ENCODE measurements at regions not wholly inside any gene's neighbourhood (a gene's known extent, or its start where the extent isn't known, plus 50 kb on each side); places are given as distances from the start of the nearest gene placed in this dataset.

GRCh38 chr14:89485264-89485663 is 68.2 kb upstream of the FOXN3 start:
- TF ChIP-seq EZH2 (IDR thresholded peaks at IDR 0.05; ENCODE audit: borderline replicate concordance, low read depth, low read length, poor library complexity, severe bottlenecking) (no peak), CTCF (conservative IDR thresholded peaks at IDR 0.05; ENCODE audit: low read depth, low read length) (no peak)
- BruUV-seq (replicated peaks), result no TSS peak
- no peak for DNase-seq (ENCODE audit: low spot score)
- H3K27ac ChIP-seq (ENCODE audit: low read depth, low read length, poor library complexity, severe bottlenecking), result no peak overlapping the region
- H3K36me3 ChIP-seq (ENCODE audit: insufficient read depth, low read length, poor library complexity, severe bottlenecking), result no peaks in the 10 kb centered on the region
- H3K27me3 ChIP-seq (replicated peaks; ENCODE audit: insufficient read depth, low read depth, low read length, poor library complexity), result no peaks in the 10 kb centered on the region
- ChIA-PET POLR2A (ENCODE audit: low non-redundant PET) (no interaction called here), CTCF (no interaction called here)
- H3K9me3 ChIP-seq (ENCODE audit: low read depth, low read length, poor library complexity, severe bottlenecking), result no peaks in the 10 kb centered on the region
- intact Hi-C loops (cut with micrococcal nuclease; ENCODE audit: unreplicated experiment), result no loop called here
- no peaks in the 10 kb centered on the region for H3K4me1 ChIP-seq (ENCODE audit: insufficient read depth, low read length, poor library complexity, severe bottlenecking)
- H3K4me3 ChIP-seq (ENCODE audit: low read depth, low read length, poor library complexity, severe bottlenecking), result no peak overlapping the region

GRCh38 chr14:89484051-89484844 is 67.2 kb upstream of the FOXN3 start:
- intact Hi-C loops (cut with micrococcal nuclease; ENCODE audit: unreplicated experiment), result no loop called here
- no peaks in the 10 kb centered on the region for H3K36me3 ChIP-seq (ENCODE audit: insufficient read depth, low read length, poor library complexity, severe bottlenecking)
- no peaks in the 10 kb centered on the region for H3K4me1 ChIP-seq (ENCODE audit: insufficient read depth, low read length, poor library complexity, severe bottlenecking)
- H3K9me3 ChIP-seq (ENCODE audit: low read depth, low read length, poor library complexity, severe bottlenecking), result no peaks in the 10 kb centered on the region
- no peak overlapping the region for H3K27ac ChIP-seq (ENCODE audit: low read depth, low read length, poor library complexity, severe bottlenecking)
- no peak overlapping the region for H3K4me3 ChIP-seq (ENCODE audit: low read depth, low read length, poor library complexity, severe bottlenecking)
- CTCF ChIA-PET, result no interaction called here
- POLR2A ChIA-PET (ENCODE audit: low non-redundant PET), result interaction anchor here (0.7 kb wide), 1 partner anchor 1813 kb away, joined by 3 read pairs; no protein-coding TSS in a partner anchor
- H3K27me3 ChIP-seq (replicated peaks; ENCODE audit: insufficient read depth, low read depth, low read length, poor library complexity), result no peaks in the 10 kb centered on the region
- no TSS peak for BruUV-seq (replicated peaks)
- DNase-seq (ENCODE audit: low spot score), result no peak
- TF ChIP-seq CTCF (conservative IDR thresholded peaks at IDR 0.05; ENCODE audit: low read depth, low read length) (no peak), EZH2 (IDR thresholded peaks at IDR 0.05; ENCODE audit: borderline replicate concordance, low read depth, low read length, poor library complexity, severe bottlenecking) (no peak)

- Histone ChIP-seq H3K36me3 (ENCODE audit: insufficient read depth, low read length, poor library complexity, severe bottlenecking) (no peaks in the 10 kb centered on the region), H3K4me1 (ENCODE audit: insufficient read depth, low read length, poor library complexity, severe bottlenecking) (no peaks in the 10 kb centered on the region), H3K9me3 (ENCODE audit: low read depth, low read length, poor library complexity, severe bottlenecking) (no peaks in the 10 kb centered on the region), H3K4me3 (ENCODE audit: low read depth, low read length, poor library complexity, severe bottlenecking) (no peak overlapping the region), H3K27ac (ENCODE audit: low read depth, low read length, poor library complexity, severe bottlenecking) (no peak overlapping the region), H3K27me3 (replicated peaks; ENCODE audit: insufficient read depth, low read depth, low read length, poor library complexity) (no peaks in the 10 kb centered on the region)
- intact Hi-C loops (cut with micrococcal nuclease; ENCODE audit: unreplicated experiment), result no loop called here
- CTCF ChIA-PET, result no interaction called here
- POLR2A ChIA-PET (ENCODE audit: low non-redundant PET), result no interaction called here
- BruUV-seq (replicated peaks), result no TSS peak
- no peak for TF ChIP-seq CTCF (conservative IDR thresholded peaks at IDR 0.05; ENCODE audit: low read depth, low read length)
- TF ChIP-seq EZH2 (IDR thresholded peaks at IDR 0.05; ENCODE audit: borderline replicate concordance, low read depth, low read length, poor library complexity, severe bottlenecking), result no peak
- DNase-seq (ENCODE audit: low spot score), result no peak
Observed at GRCh38 chr14:89481196-89481595, 64.2 kb upstream of the FOXN3 start.
